ENCODE measurements at regions not wholly inside any gene's neighbourhood (a gene's known extent, or its start where the extent isn't known, plus 50 kb on each side); places are given as distances from the start of the nearest gene placed in this dataset.

DNA sequence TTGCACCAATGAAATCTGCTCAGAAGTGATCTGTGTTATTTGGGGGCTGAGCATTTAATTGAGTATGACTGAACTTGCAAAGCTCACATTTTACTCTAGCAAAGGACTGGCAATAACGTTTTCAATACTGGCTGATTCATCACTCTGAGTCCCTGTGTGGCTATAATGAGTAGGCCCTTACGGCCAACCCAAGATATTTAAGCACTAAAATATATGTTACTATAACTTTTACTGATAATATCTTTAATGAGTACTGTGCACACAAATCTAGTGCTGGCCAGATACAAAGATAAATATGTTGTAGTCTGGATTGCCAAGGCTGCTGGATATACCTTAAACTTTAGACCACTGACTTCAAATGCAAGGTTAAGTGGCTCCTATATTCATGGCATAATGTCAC is 436.4 kb upstream of the KCNMB2 start:
- CTCF ChIA-PET: no interaction called here
- peaks cover 31% of the 10 kb centered on the region for H3K4me1 ChIP-seq (ENCODE audit: insufficient read depth, low read length, poor library complexity, severe bottlenecking)
- no peak overlapping the region for H3K4me3 ChIP-seq (ENCODE audit: low read depth, low read length, poor library complexity, severe bottlenecking)
- TF ChIP-seq CTCF (conservative IDR thresholded peaks at IDR 0.05; ENCODE audit: low read depth, low read length): no peak
- TF ChIP-seq EZH2 (IDR thresholded peaks at IDR 0.05; ENCODE audit: borderline replicate concordance, low read depth, low read length, poor library complexity, severe bottlenecking): no peak
- intact Hi-C loops (cut with micrococcal nuclease; ENCODE audit: unreplicated experiment): no loop called here
- H3K27ac ChIP-seq (ENCODE audit: low read depth, low read length, poor library complexity, severe bottlenecking): no peak overlapping the region
- H3K27me3 ChIP-seq (replicated peaks; ENCODE audit: insufficient read depth, low read depth, low read length, poor library complexity): no peaks in the 10 kb centered on the region
- DNase-seq (ENCODE audit: low spot score): no peak
- H3K36me3 ChIP-seq (ENCODE audit: insufficient read depth, low read length, poor library complexity, severe bottlenecking): no peaks in the 10 kb centered on the region
- POLR2A ChIA-PET (ENCODE audit: low non-redundant PET): no interaction called here
- no TSS peak for BruUV-seq (replicated peaks)
- peaks cover 1% of the 10 kb centered on the region for H3K9me3 ChIP-seq (ENCODE audit: low read depth, low read length, poor library complexity, severe bottlenecking)

DNA sequence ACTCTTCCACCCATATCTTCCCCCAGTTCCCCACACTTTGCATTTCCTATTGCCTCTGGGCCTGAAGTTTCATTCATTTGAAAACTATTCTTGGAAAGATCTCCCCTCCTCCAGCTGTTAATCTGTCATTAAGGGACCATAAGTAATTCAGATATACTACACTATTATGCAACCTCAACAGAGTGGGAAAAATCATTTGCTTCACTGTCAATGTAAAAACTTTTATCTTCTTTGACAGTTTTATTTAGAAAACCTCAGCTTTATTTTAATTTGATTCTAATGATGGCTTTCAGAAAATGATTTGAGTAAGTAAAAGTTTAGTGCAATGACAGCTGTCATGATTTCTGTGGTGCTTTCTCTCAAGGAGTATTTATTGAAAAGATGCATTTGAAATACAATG is 435.3 kb upstream of the KCNMB2 start:
- POLR2A ChIA-PET (ENCODE audit: low non-redundant PET): interaction anchor here (0.8 kb wide), 1 partner anchor 174 kb away, joined by 5 read pairs; no protein-coding TSS in a partner anchor
- BruUV-seq (replicated peaks): no TSS peak
- Histone ChIP-seq H3K27ac (ENCODE audit: low read depth, low read length, poor library complexity, severe bottlenecking) (no peak overlapping the region), H3K4me3 (ENCODE audit: low read depth, low read length, poor library complexity, severe bottlenecking) (no peak overlapping the region), H3K4me1 (ENCODE audit: insufficient read depth, low read length, poor library complexity, severe bottlenecking) (peaks cover 31% of the 10 kb centered on the region), H3K9me3 (ENCODE audit: low read depth, low read length, poor library complexity, severe bottlenecking) (no peaks in the 10 kb centered on the region), H3K27me3 (replicated peaks; ENCODE audit: insufficient read depth, low read depth, low read length, poor library complexity) (no peaks in the 10 kb centered on the region), H3K36me3 (ENCODE audit: insufficient read depth, low read length, poor library complexity, severe bottlenecking) (no peaks in the 10 kb centered on the region)
- no peak for TF ChIP-seq EZH2 (IDR thresholded peaks at IDR 0.05; ENCODE audit: borderline replicate concordance, low read depth, low read length, poor library complexity, severe bottlenecking)
- TF ChIP-seq CTCF (conservative IDR thresholded peaks at IDR 0.05; ENCODE audit: low read depth, low read length): no peak
- peak; percentile 68 for DNase-seq (ENCODE audit: low spot score)
- intact Hi-C loops (cut with micrococcal nuclease; ENCODE audit: unreplicated experiment): no loop called here
- CTCF ChIA-PET: no interaction called here

- intact Hi-C loops (cut with micrococcal nuclease; ENCODE audit: unreplicated experiment): no loop called here
- Histone ChIP-seq H3K9me3 (ENCODE audit: low read depth, low read length, poor library complexity, severe bottlenecking) (no peaks in the 10 kb centered on the region), H3K27ac (ENCODE audit: low read depth, low read length, poor library complexity, severe bottlenecking) (no peak overlapping the region), H3K27me3 (replicated peaks; ENCODE audit: insufficient read depth, low read depth, low read length, poor library complexity) (no peaks in the 10 kb centered on the region), H3K4me3 (ENCODE audit: low read depth, low read length, poor library complexity, severe bottlenecking) (no peak overlapping the region), H3K4me1 (ENCODE audit: insufficient read depth, low read length, poor library complexity, severe bottlenecking) (peaks cover 22% of the 10 kb centered on the region), H3K36me3 (ENCODE audit: insufficient read depth, low read length, poor library complexity, severe bottlenecking) (no peaks in the 10 kb centered on the region)
- DNase-seq (ENCODE audit: low spot score): no peak
- BruUV-seq (replicated peaks): no TSS peak
- ChIA-PET CTCF (no interaction called here), POLR2A (ENCODE audit: low non-redundant PET) (no interaction called here)
- TF ChIP-seq CTCF (conservative IDR thresholded peaks at IDR 0.05; ENCODE audit: low read depth, low read length): no peak
- no peak for TF ChIP-seq EZH2 (IDR thresholded peaks at IDR 0.05; ENCODE audit: borderline replicate concordance, low read depth, low read length, poor library complexity, severe bottlenecking)
These were observed 433.1 kb upstream of the KCNMB2 start for GRCh38 chr3:178103140-178103539.

Data from A673 (cell line).